SKM-1 (cell line): ENCODE measurements at regions not wholly inside any gene's neighbourhood (a gene's known extent, or its start where the extent isn't known, plus 50 kb on each side); places are given as distances from the start of the nearest gene placed in this dataset.
A peak's percentile ranks its signal among the peaks of the same experiment; 100 is the strongest.

Source experiments
- DNase-seq: peaks from one replicate; lab custom pipeline; 2025; ENCODE audit not compliant: unreplicated experiment; lab: John Stamatoyannopoulos, UW

GRCh38 chr4:33316578-33316977 is 2596.4 kb downstream of the PCDH7 start:
- DNase-seq: no peak

GRCh38 chr4:33323393-33323792 is 2603.2 kb downstream of the PCDH7 start:
- no peak for DNase-seq

- no peak for DNase-seq
These were observed 2614.2 kb downstream of the PCDH7 start for GRCh38 chr4:33334416-33334815.

- no peak for DNase-seq
These were observed 2619.6 kb downstream of the PCDH7 start for GRCh38 chr4:33339762-33340161.

GRCh38 chr4:33340168-33340567 is 2620.0 kb downstream of the PCDH7 start:
- no peak for DNase-seq

- no peak for DNase-seq
These were observed 2629.2 kb downstream of the PCDH7 start for GRCh38 chr4:33349376-33349775.

- DNase-seq: no peak
These were observed 2637.0 kb downstream of the PCDH7 start for GRCh38 chr4:33357121-33357520.

GRCh38 chr4:33369446-33369845 is 2649.3 kb downstream of the PCDH7 start:
- no peak for DNase-seq

GRCh38 chr4:33381816-33382215 is 2661.6 kb downstream of the PCDH7 start:
- DNase-seq: no peak

GRCh38 chr4:33386764-33387163 is 2666.6 kb downstream of the PCDH7 start:
- no peak for DNase-seq

- DNase-seq: no peak
These were observed 2670.8 kb downstream of the PCDH7 start for GRCh38 chr4:33390976-33391375.

- no peak for DNase-seq
These were observed 2675.7 kb downstream of the PCDH7 start for GRCh38 chr4:33395731-33396485.

- no peak for DNase-seq
These were observed 2680.3 kb downstream of the PCDH7 start for GRCh38 chr4:33400504-33400903.

GRCh38 chr4:33407496-33407895 is 2687.3 kb downstream of the PCDH7 start:
- DNase-seq: no peak

GRCh38 chr4:33411182-33411581 is 2691.0 kb downstream of the PCDH7 start:
- peak; percentile 76 for DNase-seq

GRCh38 chr4:33421887-33422286 is 2701.7 kb downstream of the PCDH7 start:
- no peak for DNase-seq

- no peak for DNase-seq
These were observed 2702.5 kb downstream of the PCDH7 start for GRCh38 chr4:33422656-33423055.

- DNase-seq: no peak
These were observed 2705.8 kb downstream of the PCDH7 start for GRCh38 chr4:33425936-33426335.

- DNase-seq: no peak
These were observed 2707.5 kb downstream of the PCDH7 start for GRCh38 chr4:33427676-33428075.

GRCh38 chr4:33429971-33430370 is 2709.8 kb downstream of the PCDH7 start:
- DNase-seq: no peak

GRCh38 chr4:33437406-33437805 is 2717.2 kb downstream of the PCDH7 start:
- DNase-seq: no peak

GRCh38 chr4:33446953-33447352 is 2726.8 kb downstream of the PCDH7 start:
- no peak for DNase-seq

GRCh38 chr4:33448948-33449347 is 2728.8 kb downstream of the PCDH7 start:
- DNase-seq: no peak
